Skin epidermis (tissue), 12 donors: ENCODE measurements at regions not wholly inside any gene's neighbourhood (a gene's known extent, or its start where the extent isn't known, plus 50 kb on each side); places are given as distances from the start of the nearest gene placed in this dataset.
"Not testable (repeated sequence)": the region's sequence is repeated elsewhere in the genome, so short reads cannot be mapped to it uniquely, and the experiment has no call there.

ENCODE experiments used
- H3K27ac ChIP-seq, 21 experiments: fragments of 200-600 bp; sonication (generic) in 11 of 21; one replicate each; pipeline ENCODE4 v1.5.0; 2020; ENCODE audit warnings: mild to moderate bottlenecking in 3 of 21, inconsistent platforms in 2 of 21, moderate library complexity in 2 of 21
- H3K4me3 ChIP-seq, 7 experiments: fragments of 200-600 bp; sonication (generic) in 2 of 7; one replicate each; pipeline ENCODE4 v1.5.0; 2020; ENCODE audit warnings: inconsistent platforms in 2 of 7, mild to moderate bottlenecking in 2 of 7, moderate library complexity in 1 of 7

- no peak overlapping the region for H3K4me3 ChIP-seq
- peak overlapping the region in 7 of 21 experiments; percentile 6 to 58 (median 45) for H3K27ac ChIP-seq
Measured at GRCh38 chr6:157727629-157728182, 95.3 kb upstream of the SNX9 start.

- peak overlapping the region in 2 of 21 experiments; percentile 38 to 58 for H3K27ac ChIP-seq
- no peak overlapping the region for H3K4me3 ChIP-seq
Measured at GRCh38 chr6:157728183-157728881, 94.7 kb upstream of the SNX9 start.

- no peak overlapping the region for H3K27ac ChIP-seq
- no peak overlapping the region for H3K4me3 ChIP-seq
Measured at GRCh38 chr6:157731221-157731620, 91.8 kb upstream of the SNX9 start.

DNA sequence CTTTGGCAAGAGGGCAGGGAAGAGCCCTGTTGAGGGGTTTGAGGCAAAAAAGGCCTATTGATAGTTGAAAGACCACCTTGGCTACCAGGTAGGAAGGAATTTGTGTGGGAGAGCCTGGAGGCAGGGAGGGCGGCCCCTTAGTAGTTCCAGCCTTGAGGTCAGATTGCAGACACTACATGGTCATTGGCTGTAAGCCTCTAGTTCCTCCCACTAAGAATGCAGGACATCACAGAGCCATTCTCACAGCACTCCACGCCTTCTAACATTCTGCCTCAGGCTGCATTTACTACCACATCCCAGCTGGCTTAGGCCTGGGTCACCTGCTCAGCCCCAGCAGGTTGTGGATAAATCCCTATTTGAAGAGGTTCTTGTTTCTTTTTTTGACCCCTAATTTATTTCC is 91.0 kb upstream of the SNX9 start:
- Histone ChIP-seq H3K4me3 (no peak overlapping the region), H3K27ac (no peak overlapping the region)

DNA sequence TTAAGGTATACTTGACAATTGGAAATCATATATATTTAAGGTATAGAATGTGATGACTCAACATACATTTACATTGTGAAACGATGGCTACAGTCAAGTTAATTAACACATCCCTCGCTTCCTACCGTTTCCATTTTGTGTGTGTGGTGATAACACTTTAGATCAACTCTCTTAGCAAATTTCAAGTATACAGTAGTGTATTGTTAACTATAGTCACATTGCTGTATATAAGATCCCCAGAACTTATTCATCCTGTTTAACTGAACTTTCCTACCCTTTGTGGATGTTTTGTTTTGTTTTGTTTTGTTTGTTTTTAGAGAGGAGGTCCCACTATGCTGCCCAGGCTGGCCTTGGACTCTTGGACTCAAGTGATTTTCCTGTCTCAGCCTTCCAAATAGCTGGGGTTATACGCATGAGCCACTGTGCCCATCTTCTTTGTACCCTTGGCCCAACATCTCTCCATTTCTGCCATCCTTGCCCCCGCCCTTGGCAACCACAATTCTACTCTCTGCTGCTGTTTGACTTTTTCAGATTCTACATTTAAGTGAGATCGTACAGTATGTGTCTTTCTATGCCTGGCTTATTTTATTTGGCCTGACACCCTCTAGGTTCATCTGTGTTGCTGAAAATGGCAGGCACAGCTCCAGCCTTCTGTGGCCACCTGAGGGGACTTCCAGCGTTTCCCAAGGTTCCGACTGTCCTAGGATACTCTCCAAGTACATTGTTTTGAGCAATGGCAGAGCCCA is 90.5 kb upstream of the SNX9 start:
- no peak overlapping the region for H3K27ac ChIP-seq
- H3K4me3 ChIP-seq = no peak overlapping the region

- H3K4me3 ChIP-seq, H3K27ac ChIP-seq: not testable (repeated sequence)
Measured at GRCh38 chr6:157736555-157736954, 86.5 kb upstream of the SNX9 start.

GRCh38 chr6:157741321-157741947 is 81.6 kb upstream of the SNX9 start:
- peak overlapping the region in 1 of 21 experiments; percentile 47 for H3K27ac ChIP-seq
- no peak overlapping the region for H3K4me3 ChIP-seq

GRCh38 chr6:157741948-157742556 is 81.0 kb upstream of the SNX9 start:
- H3K4me3 ChIP-seq = no peak overlapping the region
- H3K27ac ChIP-seq = peak overlapping the region in 3 of 21 experiments; percentile 24 to 47 (median 33)

- Histone ChIP-seq H3K27ac (no peak overlapping the region), H3K4me3 (no peak overlapping the region)
Measured at GRCh38 chr6:157744102-157744601, 78.9 kb upstream of the SNX9 start.

DNA sequence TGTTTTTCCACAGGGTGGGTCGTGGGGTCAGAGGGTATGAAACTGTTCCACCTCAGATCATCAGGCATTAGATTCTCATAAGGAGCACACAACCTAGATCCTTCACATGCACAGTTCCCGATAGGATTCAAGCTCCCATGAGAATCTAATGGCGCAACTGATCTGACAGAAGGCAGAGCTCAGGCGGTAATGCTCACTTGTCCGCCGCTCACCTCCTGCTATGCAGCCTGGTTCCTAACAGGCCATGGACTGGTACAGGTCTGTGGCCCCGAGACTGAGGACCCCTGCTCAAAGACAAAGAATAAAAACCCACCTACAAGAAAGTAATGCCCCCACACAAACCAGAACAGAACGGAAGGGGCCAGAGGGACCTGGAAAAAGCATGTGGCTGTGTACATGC is 76.1 kb upstream of the SNX9 start:
- Histone ChIP-seq H3K4me3 (no peak overlapping the region), H3K27ac (no peak overlapping the region)

DNA sequence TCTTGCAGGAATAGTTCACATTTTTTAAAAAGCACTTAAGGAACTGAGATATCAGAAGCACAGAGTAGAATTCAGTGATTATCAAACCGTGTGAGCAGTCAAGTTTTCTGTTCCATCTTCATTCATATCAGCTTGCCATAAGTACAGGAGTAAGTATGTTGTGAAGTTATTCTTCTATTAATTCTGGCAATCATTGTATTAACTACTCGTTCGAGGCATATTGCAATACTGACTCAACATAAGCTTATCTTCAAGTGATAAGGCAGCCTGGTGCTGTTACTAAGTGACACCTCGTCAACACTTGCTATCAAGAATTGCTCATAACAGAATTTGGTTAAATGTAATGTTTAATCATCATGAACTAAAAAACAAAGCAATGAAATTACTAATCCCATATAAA is 75.7 kb upstream of the SNX9 start:
- no peak overlapping the region for H3K27ac ChIP-seq
- H3K4me3 ChIP-seq = no peak overlapping the region

DNA sequence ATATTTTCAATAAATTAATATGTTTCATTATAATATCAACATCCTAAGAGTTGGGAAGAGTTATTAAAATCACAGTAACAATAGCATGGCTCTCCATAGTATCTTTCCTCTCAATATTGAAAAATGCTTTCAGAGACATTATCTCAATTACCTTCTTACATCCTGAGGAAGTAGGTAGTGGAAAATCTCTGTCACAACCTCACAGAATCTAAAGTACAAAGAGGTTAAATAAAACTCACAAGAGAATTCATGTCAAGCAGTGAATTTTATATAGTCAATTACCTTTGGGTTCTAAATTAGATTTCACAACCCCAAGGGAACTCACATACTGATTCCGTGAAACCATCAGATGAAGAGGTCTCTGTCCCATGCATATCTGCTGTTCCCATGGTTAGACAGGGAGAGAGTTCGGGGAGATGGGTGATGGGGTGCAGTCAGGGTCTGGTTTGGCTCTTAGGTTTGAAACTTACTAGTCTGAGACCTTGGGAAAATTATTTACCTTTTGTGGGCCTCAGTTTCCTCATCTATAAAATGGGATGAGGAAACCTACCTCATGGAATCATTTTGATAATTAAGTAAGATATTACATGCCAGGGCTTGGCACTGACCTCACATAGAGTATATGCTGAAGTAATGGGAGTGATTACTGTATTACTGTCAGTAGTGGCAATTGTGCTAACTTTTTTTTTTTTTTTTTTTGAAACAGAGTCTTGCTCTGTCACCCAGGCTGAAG is 74.0 kb upstream of the SNX9 start:
- no peak overlapping the region for H3K27ac ChIP-seq
- no peak overlapping the region for H3K4me3 ChIP-seq

- H3K4me3 ChIP-seq, H3K27ac ChIP-seq: not testable (repeated sequence)
Measured at GRCh38 chr6:157750973-157751372, 72.1 kb upstream of the SNX9 start.

DNA sequence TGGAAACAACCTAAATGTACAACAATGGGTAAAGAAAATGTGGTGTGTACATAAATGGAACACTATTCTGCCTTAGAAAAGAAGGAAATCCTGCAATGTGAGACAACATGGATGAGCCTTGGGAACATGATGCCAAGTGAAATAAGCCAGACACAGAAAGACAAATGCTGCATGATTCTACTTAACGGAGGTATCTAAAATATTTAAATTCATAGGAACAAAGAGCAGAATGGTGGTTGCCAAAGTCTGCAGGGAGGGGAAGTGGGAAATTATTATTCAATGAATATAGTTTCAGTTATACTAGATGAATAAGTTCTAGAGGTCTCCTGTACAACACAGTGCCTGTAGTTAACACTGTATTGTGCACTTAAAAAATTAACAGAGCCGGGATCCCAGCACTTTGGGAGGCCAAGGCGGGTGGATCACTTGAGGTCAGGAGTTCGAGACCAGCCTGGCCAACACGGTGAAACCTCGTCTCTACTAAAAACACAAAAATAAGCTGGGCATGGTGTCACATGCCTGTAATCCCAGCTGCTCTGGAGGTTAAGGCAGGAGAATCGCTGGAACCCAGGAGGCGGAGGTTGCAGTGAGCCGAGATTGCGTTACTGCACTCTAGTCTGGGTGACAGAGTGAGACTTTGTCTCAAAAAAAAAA is 71.4 kb upstream of the SNX9 start:
- Histone ChIP-seq H3K27ac (no peak overlapping the region), H3K4me3 (no peak overlapping the region)

DNA sequence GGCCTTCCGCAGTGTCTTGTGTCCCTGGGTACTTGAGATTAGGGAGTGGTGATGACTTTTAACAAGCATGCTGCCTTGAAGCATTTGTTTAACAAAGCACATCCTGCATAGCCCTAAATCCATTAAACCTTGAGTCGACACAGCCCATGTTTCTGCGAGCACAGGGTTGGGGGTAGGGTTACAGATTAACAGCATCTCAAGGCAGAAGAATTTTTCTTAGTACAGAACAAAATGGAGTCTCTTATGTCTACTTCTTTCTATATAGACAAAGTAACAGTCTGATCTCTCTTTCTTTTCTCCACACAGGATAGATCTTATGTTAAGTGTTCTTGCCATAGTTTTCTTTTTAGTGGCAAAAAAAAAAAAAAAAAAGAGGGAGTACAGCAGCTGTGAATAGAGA is 70.2 kb upstream of the SNX9 start:
- not testable (repeated sequence) for H3K27ac ChIP-seq

GRCh38 chr6:157753291-157753690 is 69.8 kb upstream of the SNX9 start:
- Histone ChIP-seq H3K27ac (peak overlapping the region in 1 of 21 experiments; percentile 14), H3K4me3 (no peak overlapping the region)

More for the DNA sequence above, 70.2 kb upstream of the SNX9 start:
- not testable (repeated sequence) for H3K4me3 ChIP-seq

DNA sequence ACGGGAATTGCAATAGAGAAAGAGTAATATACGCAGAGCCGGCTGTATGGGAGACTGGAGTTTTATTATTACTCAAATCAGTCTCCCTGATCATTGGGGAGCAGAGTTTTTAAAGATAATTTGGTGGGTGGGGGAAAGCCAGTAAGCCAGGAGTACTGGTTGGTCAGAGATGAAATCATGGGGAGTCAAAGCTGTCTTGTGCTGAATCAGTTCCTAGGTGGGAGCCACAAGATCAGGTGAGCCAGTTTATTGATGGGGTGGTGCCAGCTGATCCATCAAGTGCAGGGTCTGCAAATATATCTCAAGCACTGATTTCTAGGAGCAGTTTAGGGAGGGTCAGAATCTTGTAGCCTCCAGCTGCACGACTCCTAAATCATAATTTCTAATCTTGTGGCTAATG is 69.2 kb upstream of the SNX9 start:
- not testable (repeated sequence) for H3K4me3 ChIP-seq
- H3K27ac ChIP-seq = peak overlapping the region in 1 of 21 experiments; percentile 14

- H3K27ac ChIP-seq = no peak overlapping the region
- H3K4me3 ChIP-seq = no peak overlapping the region
Measured at GRCh38 chr6:157754351-157754750, 68.7 kb upstream of the SNX9 start.
